ENCODE measurements at regions not wholly inside any gene's neighbourhood (a gene's known extent, or its start where the extent isn't known, plus 50 kb on each side); places are given as distances from the start of the nearest gene placed in this dataset.

- Histone ChIP-seq H3K4me3 (ENCODE audit: low read length) (no peak overlapping the region), H3K9me3 (ENCODE audit: control insufficient read depth, low read length) (no peaks in the 10 kb centered on the region), H3K27ac (ENCODE audit: low read depth, low read length) (no peak overlapping the region), H3K27me3 (ENCODE audit: control insufficient read depth, insufficient read depth, low read length, poor library complexity, severe bottlenecking) (no peaks in the 10 kb centered on the region), H3K4me1 (ENCODE audit: control insufficient read depth, insufficient read depth, low read length) (no peaks in the 10 kb centered on the region), H3K36me3 (ENCODE audit: control insufficient read depth, insufficient read depth, low read length) (no peaks in the 10 kb centered on the region), H3K9ac (ENCODE audit: extremely low read depth, low read length, poor library complexity, severe bottlenecking) (no peak overlapping the region)
- peak; percentile 70 for TF ChIP-seq CTCF (conservative IDR thresholded peaks at IDR 0.05)
- H3K36me3 Mint-ChIP-seq (ENCODE audit: low read depth): no peaks in the 10 kb centered on the region
- no peak overlapping the region for H3K4me3 Mint-ChIP-seq
- H3K9me3 Mint-ChIP-seq: peaks cover 5% of the 10 kb centered on the region
- H3K27me3 Mint-ChIP-seq (ENCODE audit: insufficient read depth): no peaks in the 10 kb centered on the region
- 83 to 91% methylated on average over 1 to 5 of the region's 5 CpGs for WGBS, 2 experiments (ENCODE audit: insufficient coverage in 1 of 2, insufficient read length in 1 of 2)
- no peak for DNase-seq
- H3K4me1 Mint-ChIP-seq: no peaks in the 10 kb centered on the region
- no peak overlapping the region for H3K27ac Mint-ChIP-seq
These were observed 199.0 kb upstream of the CXXC4 start for GRCh38 chr4:104693601-104694201.

GRCh38 chr4:104716584-104716983, 221.9 kb upstream of the CXXC4 start:
- TF ChIP-seq CTCF (conservative IDR thresholded peaks at IDR 0.05): no peak
- Histone ChIP-seq H3K27ac (ENCODE audit: low read depth, low read length) (no peak overlapping the region), H3K4me1 (ENCODE audit: control insufficient read depth, insufficient read depth, low read length) (no peaks in the 10 kb centered on the region), H3K9me3 (ENCODE audit: control insufficient read depth, low read length) (no peaks in the 10 kb centered on the region), H3K36me3 (ENCODE audit: control insufficient read depth, insufficient read depth, low read length) (no peaks in the 10 kb centered on the region), H3K4me3 (ENCODE audit: low read length) (no peak overlapping the region), H3K9ac (ENCODE audit: extremely low read depth, low read length, poor library complexity, severe bottlenecking) (no peak overlapping the region), H3K27me3 (ENCODE audit: control insufficient read depth, insufficient read depth, low read length, poor library complexity, severe bottlenecking) (no peaks in the 10 kb centered on the region)
- H3K9me3 Mint-ChIP-seq: no peaks in the 10 kb centered on the region
- H3K4me1 Mint-ChIP-seq: no peaks in the 10 kb centered on the region
- no peak overlapping the region for H3K27ac Mint-ChIP-seq
- no peaks in the 10 kb centered on the region for H3K27me3 Mint-ChIP-seq (ENCODE audit: insufficient read depth)
- 96% methylated on average over 2 of the region's 2 CpGs; no CpG with 5 or more reads in 1 of the 2 experiments for WGBS, 2 experiments (ENCODE audit: insufficient coverage in 1 of 2, insufficient read length in 1 of 2)
- no peak for DNase-seq
- no peaks in the 10 kb centered on the region for H3K36me3 Mint-ChIP-seq (ENCODE audit: low read depth)
- no peak overlapping the region for H3K4me3 Mint-ChIP-seq

- no peaks in the 10 kb centered on the region for H3K9me3 ChIP-seq (ENCODE audit: control insufficient read depth, low read length)
- no peak overlapping the region for H3K9ac ChIP-seq (ENCODE audit: extremely low read depth, low read length, poor library complexity, severe bottlenecking)
- peaks cover 2% of the 10 kb centered on the region for H3K4me1 Mint-ChIP-seq
- no peaks in the 10 kb centered on the region for H3K4me1 ChIP-seq (ENCODE audit: control insufficient read depth, insufficient read depth, low read length)
- no peak overlapping the region for H3K27ac ChIP-seq (ENCODE audit: low read depth, low read length)
- H3K4me3 Mint-ChIP-seq: no peak overlapping the region
- no peaks in the 10 kb centered on the region for H3K36me3 ChIP-seq (ENCODE audit: control insufficient read depth, insufficient read depth, low read length)
- no peak for DNase-seq
- WGBS, 2 experiments (ENCODE audit: insufficient coverage in 1 of 2, insufficient read length in 1 of 2): 68 to 86% methylated on average over 2 to 4 of the region's 4 CpGs
- no peaks in the 10 kb centered on the region for H3K9me3 Mint-ChIP-seq
- H3K4me3 ChIP-seq (ENCODE audit: low read length): no peak overlapping the region
- no peaks in the 10 kb centered on the region for H3K36me3 Mint-ChIP-seq (ENCODE audit: low read depth)
- H3K27me3 Mint-ChIP-seq (ENCODE audit: insufficient read depth): no peaks in the 10 kb centered on the region
- H3K27ac Mint-ChIP-seq: no peak overlapping the region
- H3K27me3 ChIP-seq (ENCODE audit: control insufficient read depth, insufficient read depth, low read length, poor library complexity, severe bottlenecking): no peaks in the 10 kb centered on the region
- TF ChIP-seq CTCF (conservative IDR thresholded peaks at IDR 0.05): no peak
These were observed 225.0 kb upstream of the CXXC4 start for GRCh38 chr4:104719539-104720230.
